IPS DF 19.7 (cell line): ENCODE measurements at regions not wholly inside any gene's neighbourhood (a gene's known extent, or its start where the extent isn't known, plus 50 kb on each side); places are given as distances from the start of the nearest gene placed in this dataset.
"Not testable (repeated sequence)": the region's sequence is repeated elsewhere in the genome, so short reads cannot be mapped to it uniquely, and the experiment has no call there.

ENCODE experiments used
- DNase-seq: peaks from one replicate; pipeline ENCODE4 v3.0.0-alpha.2; 2013; ENCODE audit warnings: low read depth, low spot score

DNA sequence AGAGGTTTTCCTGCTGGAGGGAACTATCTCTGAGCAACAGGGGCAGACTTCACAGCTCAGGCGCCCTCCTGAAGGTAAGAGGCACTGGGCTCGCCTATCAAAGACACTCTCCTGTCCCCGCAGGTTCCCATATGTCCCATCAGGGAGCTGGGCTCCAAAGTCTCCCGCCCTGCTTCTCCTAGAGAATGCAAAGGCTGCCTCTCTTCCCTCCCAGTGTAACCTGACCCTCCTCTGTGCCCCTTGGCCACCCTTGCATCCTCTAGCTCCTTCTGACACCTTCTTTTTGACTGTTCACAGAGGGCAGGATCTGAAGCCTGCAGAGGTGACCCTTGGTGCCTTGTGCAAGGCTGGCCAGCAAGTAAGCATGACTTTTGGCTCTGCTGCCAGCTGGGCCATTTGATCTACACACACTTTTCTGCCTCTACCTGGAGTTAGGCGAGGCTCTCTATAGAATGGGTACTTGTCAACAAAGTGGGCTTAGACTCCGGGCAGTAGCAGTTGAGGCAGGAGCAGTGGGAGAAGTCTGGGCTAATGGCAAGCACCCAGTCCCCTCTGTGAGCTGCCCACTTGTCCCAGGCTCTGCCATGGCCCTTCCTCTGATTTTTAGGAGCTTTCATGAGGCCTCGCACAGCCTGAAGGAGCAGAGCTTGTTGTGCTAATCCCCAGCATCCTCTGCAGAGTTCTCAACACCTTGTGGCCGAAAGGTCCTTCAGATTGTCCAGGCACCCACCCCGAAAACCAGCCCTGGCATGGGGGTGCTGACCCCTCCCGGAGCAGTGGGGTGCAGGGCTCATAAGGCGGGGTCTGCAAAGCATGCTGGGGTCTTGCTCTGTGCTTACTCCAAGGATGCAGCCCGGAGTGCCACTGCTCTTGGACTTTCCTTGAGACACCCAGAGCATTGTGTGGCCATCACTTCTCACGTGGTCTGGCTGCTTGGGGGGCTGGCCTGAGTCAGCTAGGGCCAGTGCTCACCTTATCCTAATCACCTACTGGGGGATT is 122.9 kb downstream of the METRNL start:
- no peak for DNase-seq

GRCh38 chr17:83203073-83203471 is 123.7 kb downstream of the METRNL start:
- no peak for DNase-seq

DNA sequence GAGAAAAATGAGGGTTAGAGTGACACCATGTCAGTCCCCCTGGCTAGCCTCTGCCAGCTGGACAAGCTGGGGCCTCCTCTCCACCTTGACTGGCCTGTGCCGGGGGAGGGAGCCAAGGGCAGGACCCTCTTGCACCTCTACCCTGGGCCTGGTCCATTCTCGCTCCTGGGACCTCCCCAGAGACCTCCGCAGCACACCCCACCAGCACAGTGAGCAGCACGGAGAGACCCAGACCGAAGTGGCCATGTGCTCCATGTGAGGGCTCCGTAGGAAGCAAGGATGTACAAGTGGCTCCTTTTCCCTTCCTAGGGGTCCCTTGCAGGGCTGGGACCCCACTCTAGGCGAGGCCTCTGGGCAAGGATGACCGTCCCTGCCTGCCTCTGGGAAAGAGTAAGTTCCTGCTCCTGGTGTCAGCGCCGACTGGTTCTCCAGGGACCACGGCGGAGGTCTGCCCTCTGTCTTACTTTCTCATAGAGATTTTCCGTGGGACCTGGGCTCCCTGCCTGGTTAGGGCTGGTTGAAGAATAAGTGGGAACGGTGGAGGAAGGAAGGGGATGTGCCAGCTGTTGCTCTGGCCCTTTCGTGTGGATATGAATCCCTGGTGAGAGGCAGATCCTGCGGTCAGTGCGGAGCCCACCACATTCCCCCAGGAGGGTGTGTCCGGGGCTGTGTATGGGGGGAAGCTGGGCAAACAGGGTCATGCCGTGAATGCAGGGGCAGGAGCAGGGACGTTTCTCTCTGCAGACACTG is 124.2 kb downstream of the METRNL start:
- DNase-seq: no peak

DNA sequence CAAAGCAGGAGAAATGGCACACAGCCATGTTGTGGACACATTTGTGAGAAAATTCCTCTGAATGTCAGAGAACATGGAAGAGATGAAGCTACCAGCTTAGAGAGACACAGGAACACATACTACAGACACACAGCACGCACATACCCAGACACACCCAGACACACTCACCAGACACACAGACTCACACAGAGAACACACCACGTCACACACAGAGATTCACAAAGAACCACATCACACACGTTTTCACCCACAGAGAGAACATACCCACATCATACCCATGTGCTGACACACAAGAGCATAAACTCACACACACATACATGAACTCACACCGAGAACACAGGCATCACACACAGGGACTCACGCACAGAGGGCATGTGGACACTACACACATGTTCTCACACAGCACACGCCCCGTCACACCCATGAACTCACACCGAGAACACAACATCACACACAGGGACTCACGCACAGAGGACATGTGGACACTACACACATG is 124.9 kb downstream of the METRNL start:
- DNase-seq: no peak

DNA sequence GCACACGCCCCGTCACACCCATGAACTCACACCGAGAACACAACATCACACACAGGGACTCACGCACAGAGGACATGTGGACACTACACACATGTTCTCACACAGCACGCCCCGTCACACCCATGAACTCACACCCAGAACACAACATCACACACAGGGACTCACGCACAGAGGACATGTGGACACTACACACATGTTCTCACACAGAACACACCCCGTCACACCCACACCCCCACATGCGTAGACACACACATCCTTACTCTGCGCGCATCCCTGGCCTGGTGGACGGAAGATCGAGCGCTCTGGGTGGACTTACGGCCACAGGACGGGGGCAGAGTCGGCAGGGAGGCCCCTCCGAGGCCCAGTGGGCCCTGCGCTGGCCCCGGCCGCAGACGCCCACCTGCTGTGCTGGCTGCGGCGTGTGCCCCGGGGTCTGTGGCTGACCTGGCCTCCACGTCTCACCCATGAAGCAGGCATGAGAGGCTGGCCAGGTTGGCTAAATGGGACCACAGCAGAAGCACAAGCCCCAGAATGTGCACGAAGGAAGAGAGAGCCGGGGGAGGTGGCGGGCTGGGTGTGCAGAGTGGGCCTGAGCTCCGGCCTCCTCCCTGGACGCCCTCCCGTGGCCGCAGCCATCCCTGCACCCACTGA is 125.5 kb downstream of the METRNL start:
- not testable (repeated sequence) for DNase-seq

GRCh38 chr17:83205387-83206035 is 126.1 kb downstream of the METRNL start:
- DNase-seq: not testable (repeated sequence)

DNA sequence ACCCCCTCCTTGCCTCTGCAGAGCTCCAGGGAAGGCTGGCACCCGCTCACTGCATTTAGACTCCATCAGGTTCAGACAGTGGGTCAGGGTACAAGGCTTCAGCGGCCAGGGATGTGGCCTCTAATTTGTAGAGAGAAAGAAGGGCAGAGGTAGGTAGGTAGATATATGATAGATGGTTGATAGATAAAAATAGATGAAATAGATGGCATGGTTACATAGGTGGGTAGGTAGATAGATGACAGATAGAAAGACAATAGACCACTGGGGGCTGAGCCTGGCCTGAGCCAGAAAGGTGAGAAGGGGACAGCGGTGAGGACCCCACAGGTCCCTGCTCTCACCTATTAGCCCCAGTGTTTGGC is 126.6 kb downstream of the METRNL start:
- not testable (repeated sequence) for DNase-seq

GRCh38 chr17:83206819-83207588 is 127.6 kb downstream of the METRNL start:
- DNase-seq: not testable (repeated sequence)

- not testable (repeated sequence) for DNase-seq
Observed at GRCh38 chr17:83247001-83247400, 167.6 kb downstream of the METRNL start.
